ENCODE measurements at regions not wholly inside any gene's neighbourhood (a gene's known extent, or its start where the extent isn't known, plus 50 kb on each side); places are given as distances from the start of the nearest gene placed in this dataset.
"Not testable (repeated sequence)": the region's sequence is repeated elsewhere in the genome, so short reads cannot be mapped to it uniquely, and the experiment has no call there.

- DNase-seq = not testable (repeated sequence)
Measured at GRCh38 chr16:88227722-88228482, 154.9 kb upstream of the ZNF469 start.

- not testable (repeated sequence) for DNase-seq
Measured at GRCh38 chr16:88228751-88229150, 154.0 kb upstream of the ZNF469 start.

- not testable (repeated sequence) for DNase-seq
Measured at GRCh38 chr16:88229710-88230109, 153.0 kb upstream of the ZNF469 start.

- not testable (repeated sequence) for DNase-seq
Measured at GRCh38 chr16:88230276-88230966, 152.3 kb upstream of the ZNF469 start.

GRCh38 chr16:88230967-88231615, 151.7 kb upstream of the ZNF469 start:
- not testable (repeated sequence) for DNase-seq

GRCh38 chr16:88231839-88232238, 150.9 kb upstream of the ZNF469 start:
- DNase-seq = not testable (repeated sequence)

- DNase-seq = not testable (repeated sequence)
Measured at GRCh38 chr16:88232401-88233258, 150.1 kb upstream of the ZNF469 start.

- not testable (repeated sequence) for DNase-seq
Measured at GRCh38 chr16:88233621-88234420, 148.9 kb upstream of the ZNF469 start.

GRCh38 chr16:88234421-88235271, 148.1 kb upstream of the ZNF469 start:
- not testable (repeated sequence) for DNase-seq

- not testable (repeated sequence) for DNase-seq
Measured at GRCh38 chr16:88235691-88236090, 147.1 kb upstream of the ZNF469 start.

- peak; percentile 57 for DNase-seq
Measured at GRCh38 chr16:88236229-88236628, 146.5 kb upstream of the ZNF469 start.

- not testable (repeated sequence) for DNase-seq
Measured at GRCh38 chr16:88237314-88237713, 145.4 kb upstream of the ZNF469 start.

- not testable (repeated sequence) for DNase-seq
Measured at GRCh38 chr16:88237761-88238415, 144.9 kb upstream of the ZNF469 start.

GRCh38 chr16:88238732-88239274, 144.0 kb upstream of the ZNF469 start:
- peak; percentile 74 for DNase-seq

GRCh38 chr16:88240118-88240517, 142.6 kb upstream of the ZNF469 start:
- DNase-seq = not testable (repeated sequence)

GRCh38 chr16:88240776-88241175, 142.0 kb upstream of the ZNF469 start:
- not testable (repeated sequence) for DNase-seq

GRCh38 chr16:88241404-88242311, 141.1 kb upstream of the ZNF469 start:
- not testable (repeated sequence) for DNase-seq

Measured in left kidney (tissue), 1 donor.